ENCODE measurements at regions not wholly inside any gene's neighbourhood (a gene's known extent, or its start where the extent isn't known, plus 50 kb on each side); places are given as distances from the start of the nearest gene placed in this dataset.

GRCh38 chr6:91305755-91306154, 718.9 kb upstream of the MAP3K7 start:
- no peak for FAIRE-seq
- no peak for DNase-seq (ENCODE audit: insufficient read length)
- no peak for TF ChIP-seq POLR2AphosphoS5 (IDR thresholded peaks at IDR 0.05; ENCODE audit: low read depth, low read length)
- no peak for TF ChIP-seq TAF1 (IDR thresholded peaks at IDR 0.05; ENCODE audit: borderline replicate concordance, low read depth, low read length)
- no peak for TF ChIP-seq POLR2A (IDR thresholded peaks at IDR 0.05; ENCODE audit: low read depth, low read length)

GRCh38 chr6:91304521-91304920, 717.6 kb upstream of the MAP3K7 start:
- no peak for TF ChIP-seq POLR2AphosphoS5 (IDR thresholded peaks at IDR 0.05; ENCODE audit: low read depth, low read length)
- no peak for TF ChIP-seq POLR2A (IDR thresholded peaks at IDR 0.05; ENCODE audit: low read depth, low read length)
- TF ChIP-seq TAF1 (IDR thresholded peaks at IDR 0.05; ENCODE audit: borderline replicate concordance, low read depth, low read length) = no peak
- FAIRE-seq (no peak), DNase-seq (ENCODE audit: insufficient read length) (no peak)

- TF ChIP-seq POLR2A (IDR thresholded peaks at IDR 0.05; ENCODE audit: low read depth, low read length) (no peak), TAF1 (IDR thresholded peaks at IDR 0.05; ENCODE audit: borderline replicate concordance, low read depth, low read length) (no peak), POLR2AphosphoS5 (IDR thresholded peaks at IDR 0.05; ENCODE audit: low read depth, low read length) (no peak)
- FAIRE-seq (no peak), DNase-seq (ENCODE audit: insufficient read length) (no peak)
Measured at GRCh38 chr6:91303326-91303725, 716.5 kb upstream of the MAP3K7 start.

DNA sequence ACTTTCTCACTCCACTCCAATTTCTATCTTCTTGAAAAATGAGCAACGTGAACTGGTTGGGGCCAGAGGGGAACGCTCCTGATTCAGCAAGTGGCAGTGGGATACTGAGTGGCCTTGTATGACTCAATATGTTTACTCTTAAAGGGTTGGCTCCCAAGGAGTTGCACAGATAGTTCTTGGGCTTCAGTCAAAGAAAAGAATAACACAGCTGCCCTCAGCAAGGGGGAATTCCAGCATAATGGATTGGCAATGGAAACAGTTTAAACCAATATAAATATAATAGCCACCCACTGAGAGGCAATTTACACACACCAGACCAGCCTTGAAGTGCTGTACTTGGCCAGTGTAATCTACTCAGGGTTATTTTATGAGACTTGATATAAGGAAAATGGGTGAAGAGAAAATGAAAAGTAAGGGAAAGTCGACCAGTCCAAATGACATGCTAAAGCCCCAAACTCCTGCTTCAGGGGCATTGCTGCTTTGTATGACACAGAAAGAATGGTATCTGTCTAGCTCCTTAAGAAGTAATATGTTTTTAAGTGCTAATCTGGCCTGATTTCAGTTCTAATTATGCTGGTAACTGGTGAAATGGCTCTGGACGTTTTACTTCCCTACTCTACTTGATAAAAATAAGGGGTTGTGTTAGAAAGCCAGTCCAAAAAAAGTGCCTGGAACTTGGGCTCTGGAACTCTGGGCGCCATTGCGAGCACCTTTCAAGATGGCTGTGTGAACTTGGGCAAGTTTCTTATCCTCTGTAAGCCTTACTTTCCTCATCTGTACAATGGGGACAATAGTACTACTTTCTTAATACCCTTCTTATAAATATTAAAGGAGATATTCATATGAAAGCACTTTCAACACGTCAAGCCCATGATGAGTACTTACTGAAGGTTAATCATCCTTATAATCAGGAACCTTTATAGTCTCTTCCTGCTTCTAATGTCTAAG, 712.9 kb upstream of the MAP3K7 start:
- no peak for FAIRE-seq
- no peak for TF ChIP-seq TAF1 (IDR thresholded peaks at IDR 0.05; ENCODE audit: borderline replicate concordance, low read depth, low read length)
- TF ChIP-seq POLR2AphosphoS5 (IDR thresholded peaks at IDR 0.05; ENCODE audit: low read depth, low read length) = no peak
- no peak for TF ChIP-seq POLR2A (IDR thresholded peaks at IDR 0.05; ENCODE audit: low read depth, low read length)
- DNase-seq (ENCODE audit: insufficient read length) = no peak

DNA sequence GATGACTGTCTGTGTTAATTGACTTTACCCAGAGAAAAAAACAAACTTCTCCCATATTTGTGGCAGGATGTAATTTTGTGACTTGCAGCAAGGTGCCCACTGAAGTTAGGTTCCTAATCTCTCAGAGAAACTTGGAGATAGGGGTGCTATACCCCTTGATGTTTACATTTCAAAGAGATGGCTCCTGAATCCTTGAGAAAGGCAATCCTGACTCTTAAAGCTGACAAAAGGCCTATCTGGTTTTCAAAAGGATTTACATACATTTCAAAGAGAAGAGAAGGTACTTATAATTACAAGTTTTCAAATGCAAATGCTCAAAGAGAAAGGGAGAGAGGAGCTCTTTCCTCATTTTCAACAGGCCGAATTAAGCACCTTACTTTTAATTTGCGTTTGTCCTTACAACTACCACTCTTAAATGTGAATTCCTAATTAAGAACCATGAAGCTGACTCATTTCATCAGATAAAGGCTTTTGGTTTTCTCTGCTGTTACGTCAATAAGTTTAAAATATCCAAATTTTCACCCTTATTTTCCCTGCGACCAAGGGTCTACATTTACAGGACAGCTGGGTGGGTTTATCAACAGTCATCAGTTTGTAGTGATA, 711.8 kb upstream of the MAP3K7 start:
- DNase-seq (ENCODE audit: insufficient read length) = no peak
- no peak for FAIRE-seq
- no peak for TF ChIP-seq POLR2A (IDR thresholded peaks at IDR 0.05; ENCODE audit: low read depth, low read length)
- TF ChIP-seq POLR2AphosphoS5 (IDR thresholded peaks at IDR 0.05; ENCODE audit: low read depth, low read length) = no peak
- TF ChIP-seq TAF1 (IDR thresholded peaks at IDR 0.05; ENCODE audit: borderline replicate concordance, low read depth, low read length) = no peak

DNA sequence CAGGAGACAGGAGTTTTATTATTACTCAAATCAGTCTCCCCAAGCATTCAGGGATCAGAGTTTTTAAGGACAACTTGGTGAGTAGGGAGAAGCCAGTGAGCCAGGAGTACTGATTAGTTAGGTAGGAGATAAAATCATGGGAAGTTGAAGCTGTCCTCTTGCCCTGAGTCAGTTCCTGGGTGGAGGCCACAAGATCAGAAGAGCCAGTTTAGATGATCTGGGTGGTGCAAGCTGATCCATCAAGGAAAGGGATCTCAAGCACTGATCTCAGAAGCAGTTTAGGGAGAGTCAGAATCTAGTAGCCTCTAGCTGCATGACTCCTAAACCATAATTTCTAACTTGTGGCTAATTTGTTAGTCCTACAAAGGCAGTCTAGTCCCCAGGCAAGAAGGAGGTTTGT, 706.5 kb upstream of the MAP3K7 start:
- no peak for FAIRE-seq
- TF ChIP-seq POLR2AphosphoS5 (IDR thresholded peaks at IDR 0.05; ENCODE audit: low read depth, low read length) = no peak
- TF ChIP-seq POLR2A (IDR thresholded peaks at IDR 0.05; ENCODE audit: low read depth, low read length) = no peak
- no peak for TF ChIP-seq TAF1 (IDR thresholded peaks at IDR 0.05; ENCODE audit: borderline replicate concordance, low read depth, low read length)
- no peak for DNase-seq (ENCODE audit: insufficient read length)

DNA sequence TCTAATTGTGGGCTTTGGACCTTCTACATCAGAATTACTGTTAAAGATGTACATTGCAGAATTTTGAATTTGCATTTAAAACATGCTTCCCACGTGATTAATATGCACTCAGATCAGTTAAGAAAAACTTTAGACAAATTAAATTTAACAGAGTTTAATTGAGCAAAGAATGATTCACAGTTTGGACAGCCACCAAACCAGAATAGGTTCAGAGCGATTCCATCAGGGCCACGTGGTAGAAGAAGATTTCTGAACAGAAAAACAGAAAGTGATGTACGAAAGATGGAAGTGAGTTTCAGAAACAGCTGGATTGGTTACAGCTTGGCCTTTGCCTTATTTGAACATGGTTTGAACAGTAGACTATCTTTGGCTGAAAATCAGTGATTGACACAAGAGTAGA, 704.2 kb upstream of the MAP3K7 start:
- TF ChIP-seq POLR2AphosphoS5 (IDR thresholded peaks at IDR 0.05; ENCODE audit: low read depth, low read length) = no peak
- no peak for FAIRE-seq
- DNase-seq (ENCODE audit: insufficient read length) = no peak

DNA sequence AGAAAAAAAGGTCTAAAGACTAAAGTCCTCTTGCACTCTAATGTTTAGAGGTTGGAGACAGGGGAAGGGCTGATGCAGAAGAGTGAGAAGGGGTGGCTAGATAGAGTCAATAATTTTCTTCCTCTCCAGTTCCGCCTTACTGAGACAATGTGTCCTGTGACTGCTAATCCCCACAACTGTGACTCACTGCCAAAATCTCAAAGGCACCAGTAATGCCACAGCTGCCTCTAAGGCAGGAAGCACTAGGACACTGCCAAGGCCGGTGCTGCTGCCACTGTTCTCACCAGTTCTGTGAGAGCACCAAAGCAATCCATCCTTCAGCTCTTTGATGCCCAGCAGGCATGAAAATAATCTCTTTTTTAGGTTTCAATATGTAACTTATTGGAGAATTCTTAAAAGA, 701.9 kb upstream of the MAP3K7 start:
- TF ChIP-seq POLR2A (IDR thresholded peaks at IDR 0.05; ENCODE audit: low read depth, low read length) (no peak), POLR2AphosphoS5 (IDR thresholded peaks at IDR 0.05; ENCODE audit: low read depth, low read length) (no peak), TAF1 (IDR thresholded peaks at IDR 0.05; ENCODE audit: borderline replicate concordance, low read depth, low read length) (no peak)
- no peak for DNase-seq (ENCODE audit: insufficient read length)
- FAIRE-seq = no peak

GRCh38 chr6:91281901-91282300, 695.0 kb upstream of the MAP3K7 start:
- TF ChIP-seq POLR2A (IDR thresholded peaks at IDR 0.05; ENCODE audit: low read depth, low read length) (no peak), POLR2AphosphoS5 (IDR thresholded peaks at IDR 0.05; ENCODE audit: low read depth, low read length) (no peak), TAF1 (IDR thresholded peaks at IDR 0.05; ENCODE audit: borderline replicate concordance, low read depth, low read length) (no peak)
- no peak for FAIRE-seq
- DNase-seq (ENCODE audit: insufficient read length) = no peak

- FAIRE-seq = no peak
- TF ChIP-seq POLR2A (IDR thresholded peaks at IDR 0.05; ENCODE audit: low read depth, low read length) (no peak), TAF1 (IDR thresholded peaks at IDR 0.05; ENCODE audit: borderline replicate concordance, low read depth, low read length) (no peak), POLR2AphosphoS5 (IDR thresholded peaks at IDR 0.05; ENCODE audit: low read depth, low read length) (no peak)
- no peak for DNase-seq (ENCODE audit: insufficient read length)
Measured at GRCh38 chr6:91280494-91280830, 693.6 kb upstream of the MAP3K7 start.

GRCh38 chr6:91279740-91280493, 693.0 kb upstream of the MAP3K7 start:
- FAIRE-seq (no peak), DNase-seq (ENCODE audit: insufficient read length) (no peak)
- TF ChIP-seq TAF1 (IDR thresholded peaks at IDR 0.05; ENCODE audit: borderline replicate concordance, low read depth, low read length) (no peak), POLR2A (IDR thresholded peaks at IDR 0.05; ENCODE audit: low read depth, low read length) (no peak), POLR2AphosphoS5 (IDR thresholded peaks at IDR 0.05; ENCODE audit: low read depth, low read length) (no peak)
